HG03520 (cell line): ENCODE measurements at regions not wholly inside any gene's neighbourhood (a gene's known extent, or its start where the extent isn't known, plus 50 kb on each side); places are given as distances from the start of the nearest gene placed in this dataset.
"Not testable (repeated sequence)": the region's sequence is repeated elsewhere in the genome, so short reads cannot be mapped to it uniquely, and the experiment has no call there.

Experiments
- ATAC-seq: cut with Tn5 transposase; IDR thresholded peaks from one replicate; pipeline ENCODE4 v1.9.1; 2021; ENCODE audit warnings: mild to moderate bottlenecking, moderate library complexity; ENCODE audit not compliant: unreplicated experiment

- ATAC-seq: no peak
These were observed 226.6 kb upstream of the MOCS1 start for GRCh38 chr6:40160826-40161225.

GRCh38 chr6:40159865-40160264 is 225.6 kb upstream of the MOCS1 start:
- no peak for ATAC-seq

DNA sequence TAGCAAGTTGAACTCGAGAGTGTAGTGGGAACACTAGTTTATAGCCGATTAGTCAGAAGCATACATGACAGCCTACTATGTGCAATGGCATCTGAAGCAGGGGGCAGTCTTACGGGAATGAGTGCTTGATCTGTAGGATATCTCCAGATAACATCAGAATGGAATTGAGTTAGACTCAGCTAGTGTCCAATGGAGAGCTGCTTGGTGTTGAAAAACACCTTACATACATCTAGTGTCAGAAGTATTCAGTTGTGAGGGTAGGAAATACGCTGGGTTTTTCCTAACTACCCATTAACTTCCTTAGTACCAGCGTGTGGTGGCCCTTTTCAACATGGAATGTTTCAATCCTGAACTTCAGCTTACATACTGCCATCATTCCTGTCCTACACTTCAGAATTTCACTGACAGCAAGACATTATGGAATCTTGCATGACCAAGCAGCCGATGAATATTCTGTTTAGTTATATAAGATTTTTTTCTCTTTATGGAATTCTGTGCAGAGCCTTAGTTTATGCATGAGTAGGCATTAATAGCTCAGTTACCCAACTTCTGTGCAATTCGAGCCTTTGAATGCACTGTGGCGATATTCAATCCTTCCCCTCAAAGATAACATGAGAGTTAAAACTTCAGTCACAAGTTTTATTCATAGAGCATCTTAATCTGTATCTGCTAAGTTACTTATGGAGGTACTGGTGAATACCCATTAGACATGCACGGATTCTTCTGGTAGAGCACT is 218.6 kb upstream of the MOCS1 start:
- ATAC-seq: no peak

GRCh38 chr6:40152196-40152595 is 217.9 kb upstream of the MOCS1 start:
- no peak for ATAC-seq

- ATAC-seq: peak; percentile 96
These were observed 214.8 kb upstream of the MOCS1 start for GRCh38 chr6:40148882-40149573.

- no peak for ATAC-seq
These were observed 212.6 kb upstream of the MOCS1 start for GRCh38 chr6:40146902-40147301.

DNA sequence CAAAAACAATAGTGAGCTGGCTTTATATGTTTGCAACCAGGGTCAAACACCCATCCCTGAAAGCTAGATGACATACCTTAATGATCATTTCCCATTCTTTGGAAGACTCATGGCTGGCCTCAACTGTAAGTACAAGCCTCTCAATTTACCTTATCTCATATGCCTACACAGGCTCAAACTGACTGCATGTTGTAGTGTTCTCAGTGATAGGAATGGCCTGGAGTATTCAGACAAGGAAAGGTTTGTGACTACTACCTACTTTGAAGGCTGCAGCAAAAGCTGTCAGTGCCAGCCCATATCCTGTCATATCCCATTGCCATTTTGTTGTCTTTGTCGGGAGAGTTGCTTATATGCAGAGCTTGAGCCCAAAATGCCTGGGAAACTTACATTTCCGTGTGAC is 205.2 kb upstream of the MOCS1 start:
- no peak for ATAC-seq

- no peak for ATAC-seq
These were observed 204.0 kb upstream of the MOCS1 start for GRCh38 chr6:40138273-40138720.

DNA sequence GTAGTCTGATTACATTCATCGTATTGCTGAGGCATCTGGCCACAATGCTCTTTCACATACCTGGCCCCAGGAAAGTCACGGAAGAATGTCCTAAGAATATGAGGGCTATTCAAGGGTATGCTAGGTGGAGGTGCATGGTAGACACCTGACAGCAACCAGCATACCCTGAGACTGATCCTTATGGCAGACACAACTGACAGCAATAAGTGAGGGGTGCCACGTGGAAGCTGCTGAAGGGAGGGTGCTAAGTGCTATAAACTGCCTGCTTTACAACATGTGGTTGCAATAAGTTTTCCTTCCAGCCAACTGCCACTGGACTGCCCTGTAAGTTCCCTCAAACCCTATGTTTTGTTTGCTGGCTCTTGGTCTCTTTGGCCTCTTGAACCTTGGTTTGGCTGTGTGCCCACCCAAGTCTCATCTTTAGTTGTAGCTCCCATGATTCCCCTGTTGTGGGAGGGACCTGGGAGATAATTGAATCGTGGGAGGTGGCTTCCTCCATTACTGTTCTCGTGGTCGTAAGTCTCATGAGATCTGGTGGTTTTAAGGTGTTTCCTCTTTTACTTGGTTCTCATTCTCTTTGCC is 201.3 kb upstream of the MOCS1 start:
- ATAC-seq: no peak

- not testable (repeated sequence) for ATAC-seq
These were observed 199.7 kb upstream of the MOCS1 start for GRCh38 chr6:40133981-40134380.

GRCh38 chr6:40131675-40132074 is 197.4 kb upstream of the MOCS1 start:
- ATAC-seq: no peak

DNA sequence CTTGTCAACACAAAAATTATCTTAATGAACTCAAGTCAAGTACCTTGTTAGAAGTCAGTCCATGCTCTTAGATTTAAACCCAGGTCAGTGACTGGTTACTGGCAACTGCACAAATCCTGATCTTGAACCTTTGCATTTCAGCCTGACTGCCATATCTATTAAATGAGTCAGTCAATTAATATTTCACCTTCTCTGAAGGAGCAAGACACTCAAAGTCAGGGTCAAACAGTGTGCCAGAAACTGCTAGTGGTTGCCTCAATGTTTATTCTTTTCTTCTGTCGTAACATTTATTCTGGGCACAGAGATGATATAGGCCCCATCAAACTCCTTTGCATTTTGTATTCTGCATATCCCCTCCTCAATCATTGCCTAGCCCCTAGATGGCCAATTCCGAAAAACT is 193.9 kb upstream of the MOCS1 start:
- ATAC-seq: no peak

- no peak for ATAC-seq
These were observed 191.6 kb upstream of the MOCS1 start for GRCh38 chr6:40125680-40126394.

DNA sequence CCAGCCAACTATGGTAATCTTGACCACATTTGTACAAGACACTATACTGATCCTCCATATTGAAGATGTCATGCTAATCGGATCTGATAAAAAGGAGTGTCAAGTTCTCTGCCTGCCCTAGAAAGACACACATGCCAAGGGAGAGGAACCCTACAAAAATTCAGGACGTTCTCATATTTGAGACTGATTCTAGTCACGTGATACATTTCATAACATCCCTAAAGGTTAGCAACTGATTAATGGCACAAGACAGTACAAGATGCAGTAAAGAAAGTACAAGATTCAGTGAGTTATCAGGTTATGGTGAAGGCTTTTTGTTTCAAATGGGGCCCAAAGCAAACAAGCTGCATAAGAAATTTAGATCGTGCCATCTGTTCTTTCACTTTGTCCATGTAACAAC is 190.7 kb upstream of the MOCS1 start:
- ATAC-seq: no peak

GRCh38 chr6:40116832-40117231 is 182.6 kb upstream of the MOCS1 start:
- ATAC-seq: no peak

DNA sequence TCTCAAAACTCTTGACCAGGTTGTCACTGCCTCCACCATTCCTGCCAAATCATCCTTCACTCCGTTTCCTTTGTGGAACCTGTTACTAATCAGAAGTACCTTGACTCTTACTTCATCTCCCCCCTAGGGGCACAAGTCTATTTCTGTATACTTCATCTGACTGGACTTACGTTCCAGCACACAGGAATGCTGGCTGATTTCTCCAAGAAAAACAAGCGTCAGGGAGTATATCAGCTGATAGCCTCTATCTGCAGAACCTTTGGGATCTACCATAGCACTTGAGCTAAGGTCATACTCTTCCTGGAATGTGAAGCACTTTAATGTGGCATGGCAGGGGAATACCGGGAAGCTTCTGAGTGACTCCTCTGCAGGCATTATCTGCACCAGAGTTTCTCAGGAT is 178.1 kb upstream of the MOCS1 start:
- no peak for ATAC-seq

- ATAC-seq: no peak
These were observed 174.5 kb upstream of the MOCS1 start for GRCh38 chr6:40108736-40109135.

- no peak for ATAC-seq
These were observed 172.6 kb upstream of the MOCS1 start for GRCh38 chr6:40106840-40107239.

GRCh38 chr6:40098774-40099173 is 164.5 kb upstream of the MOCS1 start:
- ATAC-seq: no peak

DNA sequence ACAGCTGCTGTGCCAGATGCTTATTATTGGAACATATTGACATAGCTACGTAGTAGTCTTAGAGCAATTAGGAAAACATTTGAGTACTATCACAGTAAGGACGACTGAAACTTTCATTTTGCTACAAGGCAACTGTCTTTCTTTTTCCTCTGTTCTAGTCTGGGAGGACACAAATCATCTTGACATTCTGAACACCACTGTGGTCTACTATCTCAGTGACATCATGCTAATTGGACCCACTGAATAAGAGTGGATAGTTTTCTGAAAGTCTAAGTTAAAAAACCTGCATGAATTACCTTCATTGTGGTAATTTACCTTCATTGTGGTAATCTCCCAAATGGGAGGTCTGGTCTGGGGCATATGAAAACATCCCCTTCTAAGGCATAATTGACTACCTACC is 163.3 kb upstream of the MOCS1 start:
- ATAC-seq: no peak

- ATAC-seq: no peak
These were observed 149.1 kb upstream of the MOCS1 start for GRCh38 chr6:40083141-40083920.
